ENCODE measurements at regions not wholly inside any gene's neighbourhood (a gene's known extent, or its start where the extent isn't known, plus 50 kb on each side); places are given as distances from the start of the nearest gene placed in this dataset.
"Not testable (repeated sequence)": the region's sequence is repeated elsewhere in the genome, so short reads cannot be mapped to it uniquely, and the experiment has no call there.

DNA sequence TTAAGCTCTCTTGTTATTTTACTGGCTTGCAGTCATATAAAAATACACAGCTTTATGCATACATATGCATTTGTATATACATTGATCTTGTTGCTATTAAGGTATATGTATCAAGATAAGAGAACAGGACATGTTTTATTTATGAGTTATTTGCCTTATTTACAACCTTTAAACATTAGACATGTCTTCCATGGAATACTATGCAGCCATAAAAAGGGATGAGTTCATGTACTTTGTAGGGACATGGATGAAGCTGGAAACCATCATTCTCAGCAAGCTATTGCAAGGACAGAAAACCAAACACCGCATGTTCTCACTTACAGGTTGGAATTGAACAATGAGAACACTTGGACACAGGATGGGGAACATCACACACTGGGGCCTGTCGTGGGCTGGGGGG is 179.2 kb upstream of the GK2 start:
- TF ChIP-seq, protein P1, sequence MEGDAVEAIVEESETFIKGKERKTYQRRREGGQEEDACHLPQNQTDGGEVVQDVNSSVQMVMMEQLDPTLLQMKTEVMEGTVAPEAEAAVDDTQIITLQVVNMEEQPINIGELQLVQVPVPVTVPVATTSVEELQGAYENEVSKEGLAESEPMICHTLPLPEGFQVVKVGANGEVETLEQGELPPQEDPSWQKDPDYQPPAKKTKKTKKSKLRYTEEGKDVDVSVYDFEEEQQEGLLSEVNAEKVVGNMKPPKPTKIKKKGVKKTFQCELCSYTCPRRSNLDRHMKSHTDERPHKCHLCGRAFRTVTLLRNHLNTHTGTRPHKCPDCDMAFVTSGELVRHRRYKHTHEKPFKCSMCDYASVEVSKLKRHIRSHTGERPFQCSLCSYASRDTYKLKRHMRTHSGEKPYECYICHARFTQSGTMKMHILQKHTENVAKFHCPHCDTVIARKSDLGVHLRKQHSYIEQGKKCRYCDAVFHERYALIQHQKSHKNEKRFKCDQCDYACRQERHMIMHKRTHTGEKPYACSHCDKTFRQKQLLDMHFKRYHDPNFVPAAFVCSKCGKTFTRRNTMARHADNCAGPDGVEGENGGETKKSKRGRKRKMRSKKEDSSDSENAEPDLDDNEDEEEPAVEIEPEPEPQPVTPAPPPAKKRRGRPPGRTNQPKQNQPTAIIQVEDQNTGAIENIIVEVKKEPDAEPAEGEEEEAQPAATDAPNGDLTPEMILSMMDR (IDR thresholded peaks at IDR 0.05): not testable (repeated sequence)
- not testable (repeated sequence) for TF ChIP-seq POLR2A, POLR2AphosphoS5 (IDR thresholded peaks at IDR 0.05)

Measured in gastroesophageal sphincter (tissue), 3 donors.